ENCODE measurements at regions not wholly inside any gene's neighbourhood (a gene's known extent, or its start where the extent isn't known, plus 50 kb on each side); places are given as distances from the start of the nearest gene placed in this dataset.

DNA sequence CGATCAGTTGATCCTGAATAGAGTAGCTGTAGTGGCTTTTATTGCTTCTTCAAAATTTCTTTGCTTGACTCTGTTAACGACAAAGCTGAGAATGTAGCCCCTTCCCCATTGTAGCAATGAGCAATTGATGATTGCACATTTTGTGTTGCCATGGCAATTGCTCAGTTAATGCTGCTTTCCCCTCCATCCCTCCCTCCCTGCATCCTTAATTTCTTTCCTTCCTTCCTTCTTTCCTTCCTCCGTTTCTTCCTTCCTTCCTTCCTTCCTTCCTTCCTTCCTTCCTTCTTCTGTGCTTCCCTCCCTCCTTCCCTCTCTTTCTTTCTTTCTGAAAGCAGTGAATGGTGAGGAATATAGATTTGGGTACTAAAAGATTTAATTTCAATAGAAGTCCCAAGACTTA lies 557.3 kb upstream of the MAP3K7 start:
- no peaks in the 10 kb centered on the region for H4K20me1 ChIP-seq (ENCODE audit: control insufficient read depth, extremely low read depth, insufficient read depth, low read length)
- TF ChIP-seq EZH2 (IDR thresholded peaks at IDR 0.05; ENCODE audit: low read length, missing control alignments): no peak
- TF ChIP-seq, protein P1, sequence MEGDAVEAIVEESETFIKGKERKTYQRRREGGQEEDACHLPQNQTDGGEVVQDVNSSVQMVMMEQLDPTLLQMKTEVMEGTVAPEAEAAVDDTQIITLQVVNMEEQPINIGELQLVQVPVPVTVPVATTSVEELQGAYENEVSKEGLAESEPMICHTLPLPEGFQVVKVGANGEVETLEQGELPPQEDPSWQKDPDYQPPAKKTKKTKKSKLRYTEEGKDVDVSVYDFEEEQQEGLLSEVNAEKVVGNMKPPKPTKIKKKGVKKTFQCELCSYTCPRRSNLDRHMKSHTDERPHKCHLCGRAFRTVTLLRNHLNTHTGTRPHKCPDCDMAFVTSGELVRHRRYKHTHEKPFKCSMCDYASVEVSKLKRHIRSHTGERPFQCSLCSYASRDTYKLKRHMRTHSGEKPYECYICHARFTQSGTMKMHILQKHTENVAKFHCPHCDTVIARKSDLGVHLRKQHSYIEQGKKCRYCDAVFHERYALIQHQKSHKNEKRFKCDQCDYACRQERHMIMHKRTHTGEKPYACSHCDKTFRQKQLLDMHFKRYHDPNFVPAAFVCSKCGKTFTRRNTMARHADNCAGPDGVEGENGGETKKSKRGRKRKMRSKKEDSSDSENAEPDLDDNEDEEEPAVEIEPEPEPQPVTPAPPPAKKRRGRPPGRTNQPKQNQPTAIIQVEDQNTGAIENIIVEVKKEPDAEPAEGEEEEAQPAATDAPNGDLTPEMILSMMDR (conservative IDR thresholded peaks at IDR 0.05 in 1 of 2, IDR thresholded peaks at IDR 0.05 in 1 of 2; ENCODE audit: low read depth in 1 of 2, low read length in 2 of 2): no peak
- no peaks in the 10 kb centered on the region for H3K79me2 ChIP-seq (ENCODE audit: control insufficient read depth, insufficient read depth, low read length)
- H3K4me2 ChIP-seq (ENCODE audit: extremely low read depth, insufficient read depth, low read length): no peak overlapping the region
- H3K27me3 ChIP-seq (ENCODE audit: control insufficient read depth, insufficient read depth, low read length): no peaks in the 10 kb centered on the region
- no peak for DNase-seq (ENCODE audit: low read depth in 2 of 2)
- no peaks in the 10 kb centered on the region for H3K36me3 ChIP-seq (ENCODE audit: control insufficient read depth, insufficient read depth, low read length)
- H3K4me3 ChIP-seq (replicated peaks in 1 of 4; ENCODE audit: control extremely low read depth in 1 of 4, insufficient read depth in 1 of 4, low read depth in 3 of 4, low read length in 4 of 4): no peak overlapping the region
- no peaks in the 10 kb centered on the region for H3K4me1 ChIP-seq (ENCODE audit: control insufficient read depth, extremely low read depth, insufficient read depth, low read length)
- no peaks in the 10 kb centered on the region for H3K9me3 ChIP-seq (ENCODE audit: control insufficient read depth, insufficient read depth, low read depth, low read length)
- H3K9ac ChIP-seq (ENCODE audit: insufficient read depth, low read length): no peak overlapping the region
- H3K27ac ChIP-seq (ENCODE audit: insufficient read depth, low read length): no peak overlapping the region
- H2AFZ ChIP-seq (ENCODE audit: low read length): no peak overlapping the region

DNA sequence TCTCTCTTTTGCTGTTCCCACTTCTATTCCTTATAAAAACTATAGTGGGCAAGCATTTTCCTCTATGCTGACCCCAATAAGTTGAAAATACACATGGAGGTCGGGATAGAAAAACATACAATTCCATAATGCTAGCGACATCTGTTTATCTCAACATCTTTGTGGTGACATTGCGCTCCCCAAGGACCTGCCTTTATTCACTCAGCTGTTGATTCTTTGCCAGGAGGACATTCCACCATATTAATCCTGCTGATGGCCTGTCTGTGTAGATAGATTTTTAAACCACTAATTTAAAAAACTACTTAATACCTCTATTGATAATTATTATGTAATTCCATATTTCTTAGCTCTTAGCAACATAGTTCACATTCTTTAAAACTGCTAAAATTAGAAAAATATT lies 555.3 kb upstream of the MAP3K7 start:
- Histone ChIP-seq H3K4me1 (ENCODE audit: control insufficient read depth, extremely low read depth, insufficient read depth, low read length) (no peaks in the 10 kb centered on the region), H3K27me3 (ENCODE audit: control insufficient read depth, insufficient read depth, low read length) (no peaks in the 10 kb centered on the region), H4K20me1 (ENCODE audit: control insufficient read depth, extremely low read depth, insufficient read depth, low read length) (no peaks in the 10 kb centered on the region), H3K36me3 (ENCODE audit: control insufficient read depth, insufficient read depth, low read length) (no peaks in the 10 kb centered on the region), H3K4me2 (ENCODE audit: extremely low read depth, insufficient read depth, low read length) (no peak overlapping the region), H3K9ac (ENCODE audit: insufficient read depth, low read length) (no peak overlapping the region), H3K9me3 (ENCODE audit: control insufficient read depth, insufficient read depth, low read depth, low read length) (no peaks in the 10 kb centered on the region), H3K27ac (ENCODE audit: insufficient read depth, low read length) (no peak overlapping the region), H3K4me3 (replicated peaks in 1 of 4; ENCODE audit: control extremely low read depth in 1 of 4, insufficient read depth in 1 of 4, low read depth in 3 of 4, low read length in 4 of 4) (no peak overlapping the region), H2AFZ (ENCODE audit: low read length) (no peak overlapping the region), H3K79me2 (ENCODE audit: control insufficient read depth, insufficient read depth, low read length) (no peaks in the 10 kb centered on the region)
- no peak for DNase-seq (ENCODE audit: low read depth in 2 of 2)
- TF ChIP-seq, protein P1 (conservative IDR thresholded peaks at IDR 0.05 in 1 of 2, IDR thresholded peaks at IDR 0.05 in 1 of 2; ENCODE audit: low read depth in 1 of 2, low read length in 2 of 2): no peak
- TF ChIP-seq EZH2 (IDR thresholded peaks at IDR 0.05; ENCODE audit: low read length, missing control alignments): no peak

DNA sequence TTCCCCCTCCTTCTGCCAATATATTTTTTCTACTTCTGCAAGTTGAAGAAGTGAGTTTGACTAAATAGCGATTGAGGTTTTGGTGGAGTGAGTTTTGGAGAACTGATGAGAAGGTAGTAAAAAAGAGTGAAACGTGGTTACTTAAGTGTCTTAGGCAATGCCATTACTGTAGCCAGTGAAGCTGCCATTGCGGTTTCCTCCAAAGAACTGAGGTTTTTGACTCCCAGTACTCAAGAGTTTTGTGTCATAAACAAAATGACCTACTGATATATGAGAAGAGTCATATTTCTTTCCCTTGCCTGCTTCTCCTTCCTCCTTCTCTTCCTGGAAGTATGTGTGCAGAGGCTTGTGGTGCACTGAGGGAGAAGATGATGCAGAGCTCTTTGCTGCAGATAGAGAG lies 554.5 kb upstream of the MAP3K7 start:
- Histone ChIP-seq H2AFZ (ENCODE audit: low read length) (no peak overlapping the region), H3K27me3 (ENCODE audit: control insufficient read depth, insufficient read depth, low read length) (no peaks in the 10 kb centered on the region), H4K20me1 (ENCODE audit: control insufficient read depth, extremely low read depth, insufficient read depth, low read length) (no peaks in the 10 kb centered on the region), H3K4me3 (replicated peaks in 1 of 4; ENCODE audit: control extremely low read depth in 1 of 4, insufficient read depth in 1 of 4, low read depth in 3 of 4, low read length in 4 of 4) (no peak overlapping the region), H3K4me1 (ENCODE audit: control insufficient read depth, extremely low read depth, insufficient read depth, low read length) (no peaks in the 10 kb centered on the region), H3K36me3 (ENCODE audit: control insufficient read depth, insufficient read depth, low read length) (no peaks in the 10 kb centered on the region), H3K27ac (ENCODE audit: insufficient read depth, low read length) (no peak overlapping the region), H3K9ac (ENCODE audit: insufficient read depth, low read length) (no peak overlapping the region), H3K9me3 (ENCODE audit: control insufficient read depth, insufficient read depth, low read depth, low read length) (no peaks in the 10 kb centered on the region), H3K79me2 (ENCODE audit: control insufficient read depth, insufficient read depth, low read length) (no peaks in the 10 kb centered on the region), H3K4me2 (ENCODE audit: extremely low read depth, insufficient read depth, low read length) (no peak overlapping the region)
- TF ChIP-seq EZH2 (IDR thresholded peaks at IDR 0.05; ENCODE audit: low read length, missing control alignments): no peak
- TF ChIP-seq, protein P1 (conservative IDR thresholded peaks at IDR 0.05 in 1 of 2, IDR thresholded peaks at IDR 0.05 in 1 of 2; ENCODE audit: low read depth in 1 of 2, low read length in 2 of 2): no peak
- DNase-seq (ENCODE audit: low read depth in 2 of 2): no peak

Data from fibroblast of lung (primary cell).